Neuronal stem cell (in vitro differentiated cells): ENCODE measurements at regions not wholly inside any gene's neighbourhood (a gene's known extent, or its start where the extent isn't known, plus 50 kb on each side); places are given as distances from the start of the nearest gene placed in this dataset.

Source experiments
- DNase-seq: peaks from one replicate; pipeline ENCODE4 v3.0.0-alpha.2; 2013; ENCODE audit warnings: low spot score
- H2AFZ ChIP-seq: one replicate; pipeline ENCODE4 v1.6.1; 2013; ENCODE audit warnings: mild to moderate bottlenecking, low read length, inconsistent platforms
- H2AK5ac ChIP-seq: 2 replicates; pipeline ENCODE4 v1.6.1; 2013; ENCODE audit warnings: low read depth, mild to moderate bottlenecking, inconsistent platforms, low read length, moderate library complexity, mixed read lengths
- H2BK120ac ChIP-seq: 2 replicates; pipeline ENCODE4 v1.6.1; 2013; ENCODE audit warnings: low read depth, mild to moderate bottlenecking, inconsistent platforms, low read length, moderate library complexity, mixed read lengths
- H2BK12ac ChIP-seq: one replicate; pipeline ENCODE4 v1.6.1; 2013; ENCODE audit warnings: low read length, inconsistent platforms
- H2BK15ac ChIP-seq: 2 replicates; pipeline ENCODE4 v1.6.1; 2013; ENCODE audit warnings: mild to moderate bottlenecking, low read length, inconsistent platforms, mixed read lengths
- H2BK5ac ChIP-seq: one replicate; pipeline ENCODE4 v1.6.1; 2013; ENCODE audit warnings: inconsistent platforms, mild to moderate bottlenecking, low read length, moderate library complexity
- H3K14ac ChIP-seq: one replicate; pipeline ENCODE4 v1.6.1; 2013; ENCODE audit warnings: low read length, inconsistent platforms
- H3K18ac ChIP-seq: 2 replicates; pipeline ENCODE4 v1.6.1; 2013; ENCODE audit warnings: low read length, inconsistent platforms
- H3K23ac ChIP-seq: 2 replicates; pipeline ENCODE4 v1.6.1; 2013; ENCODE audit warnings: low read depth, mild to moderate bottlenecking, mixed read lengths, low read length, inconsistent platforms; ENCODE audit not compliant: poor library complexity
- H3K27ac ChIP-seq: replicated peaks from 3 replicates; pipeline ENCODE4 v1.5.1; 2013; ENCODE audit warnings: low read length, inconsistent platforms
- H3K27me3 ChIP-seq, 3 experiments: 2 replicates each; pipeline ENCODE4 v1.6.1; 2013; ENCODE audit warnings: low read length in 3 of 3, mild to moderate bottlenecking in 2 of 3, inconsistent platforms in 1 of 3, low read depth in 1 of 3, mixed read lengths in 1 of 3, moderate library complexity in 1 of 3; ENCODE audit not compliant: control insufficient read depth in 3 of 3, insufficient read depth in 3 of 3
- H3K36me3 ChIP-seq, 2 donors: replicated peaks in 1 of 2; 2 replicates each; pipeline ENCODE4 v1.6.1; 2013; ENCODE audit warnings: low read length in 2 of 2; ENCODE audit not compliant: control insufficient read depth in 2 of 2, insufficient read depth in 2 of 2
- H3K4ac ChIP-seq: 2 replicates; pipeline ENCODE4 v1.6.1; 2013; ENCODE audit warnings: inconsistent platforms, mild to moderate bottlenecking, low read length, moderate library complexity
- H3K4me1 ChIP-seq, 2 donors: 1 replicate in 1 of 2; 2 replicates in 1 of 2; pipeline ENCODE4 v1.6.1; 2013; ENCODE audit warnings: low read length in 2 of 2, low read depth in 1 of 2; ENCODE audit not compliant: control insufficient read depth in 2 of 2, insufficient read depth in 1 of 2
- H3K4me2 ChIP-seq: one replicate; pipeline ENCODE4 v1.6.1; 2013; ENCODE audit warnings: mild to moderate bottlenecking, low read length, inconsistent platforms; ENCODE audit not compliant: insufficient read depth, poor library complexity, severe bottlenecking
- H3K4me3 ChIP-seq, 2 donors: 2 replicates each; pipeline ENCODE4 v1.5.1; 2013; ENCODE audit warnings: low read length in 2 of 2, mild to moderate bottlenecking in 2 of 2, inconsistent platforms in 1 of 2, moderate library complexity in 1 of 2
- H3K79me1 ChIP-seq: one replicate; pipeline ENCODE4 v1.6.1; 2013; ENCODE audit warnings: low read depth, mild to moderate bottlenecking, inconsistent platforms, low read length, moderate library complexity
- H3K9ac ChIP-seq: one replicate; pipeline ENCODE4 v1.6.1; 2013; ENCODE audit warnings: mild to moderate bottlenecking, low read depth, low read length, inconsistent platforms; ENCODE audit not compliant: poor library complexity
- H3K9me3 ChIP-seq, 2 donors: replicated peaks in 1 of 2; 2 replicates each; pipeline versions ENCODE3 to v1.6.1; 2013; ENCODE audit warnings: low read length in 2 of 2, mild to moderate bottlenecking in 2 of 2, inconsistent platforms in 1 of 2, low read depth in 1 of 2, mixed read lengths in 1 of 2, moderate library complexity in 1 of 2; ENCODE audit not compliant: control insufficient read depth in 2 of 2, insufficient read depth in 1 of 2
- H4K8ac ChIP-seq: one replicate; pipeline ENCODE4 v1.6.1; 2013; ENCODE audit warnings: low read depth, mild to moderate bottlenecking, inconsistent platforms, low read length, moderate library complexity
- H4K91ac ChIP-seq: one replicate; pipeline ENCODE4 v1.6.1; 2013; ENCODE audit warnings: low read length, low read depth, mild to moderate bottlenecking, inconsistent platforms; ENCODE audit not compliant: poor library complexity
- WGBS, 2 donors: extraction: QIAGEN DNeasy Blood & Tissue Kit; methylation state at CpG; one replicate each; pipeline ENCODE4 v1.1.7; 2013; ENCODE audit warnings: missing lambda C conversion rate in 2 of 2, mixed read lengths in 1 of 2; ENCODE audit not compliant: insufficient read length in 2 of 2, insufficient replicate concordance in 1 of 2; ENCODE audit errors: extremely low coverage in 2 of 2; 5-methylcytosine and 5-hydroxymethylcytosine counted together

DNA sequence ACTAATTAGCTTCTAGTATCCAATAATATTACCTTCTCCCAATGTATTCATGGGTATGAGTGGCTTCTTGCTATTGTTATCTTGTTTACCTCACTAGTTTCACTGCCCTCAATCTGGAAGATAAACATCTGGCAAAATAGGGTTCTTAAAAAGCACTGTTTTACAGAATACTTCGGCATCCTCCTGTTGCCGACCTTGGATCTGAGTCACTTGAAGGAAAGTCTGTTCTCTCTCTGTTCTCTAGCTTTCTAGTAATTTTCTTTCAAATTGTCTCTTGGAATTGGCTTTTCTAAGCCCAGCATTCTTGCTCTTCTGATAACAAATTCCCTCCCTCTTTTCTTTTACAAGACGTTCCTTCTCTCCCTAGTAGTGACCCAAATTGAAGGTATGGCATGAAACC, 189.5 kb downstream of the KITLG start:
- Histone ChIP-seq H3K4me3 (no peak overlapping the region), H3K4me2 (no peak overlapping the region), H3K27me3 (no peaks in the 10 kb centered on the region), H3K36me3 (no peaks in the 10 kb centered on the region), H2BK5ac (no peak overlapping the region), H2AK5ac (no peak overlapping the region), H3K4me1 (no peaks in the 10 kb centered on the region), H2AFZ (no peak overlapping the region), H4K8ac (no peak overlapping the region), H3K9ac (no peak overlapping the region), H2BK120ac (no peak overlapping the region), H2BK12ac (no peak overlapping the region), H3K9me3 (peaks cover 0 to 7% of the 10 kb centered on the region in 2 donors), H3K23ac (no peak overlapping the region), H4K91ac (no peak overlapping the region), H3K4ac (no peak overlapping the region), H3K18ac (no peak overlapping the region), H3K79me1 (no peaks in the 10 kb centered on the region), H3K27ac (no peak overlapping the region), H2BK15ac (no peak overlapping the region), H3K14ac (no peak overlapping the region)
- DNase-seq = no peak
- WGBS, 2 donors = no CpG with 5 or more reads among the region's 3 CpGs

DNA sequence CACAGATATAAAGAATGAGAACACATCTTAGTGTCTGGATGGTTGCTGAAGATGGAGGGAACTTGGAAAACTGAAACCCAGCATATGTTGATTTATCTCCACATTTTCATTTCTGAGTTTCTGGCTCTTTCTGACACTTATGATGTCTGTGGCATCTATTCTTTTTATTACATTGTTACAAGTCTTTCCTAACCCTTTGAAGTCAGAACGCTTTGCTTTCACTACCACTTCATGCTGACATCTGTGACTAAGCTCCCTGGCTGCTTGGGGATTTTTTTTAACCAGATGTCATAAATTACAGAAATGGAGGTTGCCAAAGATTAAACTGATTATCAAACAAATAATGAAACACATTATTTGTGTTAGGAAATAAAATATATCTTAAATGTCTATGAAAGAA, 188.7 kb downstream of the KITLG start:
- WGBS, 2 donors = no CpG with 5 or more reads among the region's 1 CpG
- no peak overlapping the region for H2AK5ac ChIP-seq
- H3K4me2 ChIP-seq = no peak overlapping the region
- no peak overlapping the region for H4K91ac ChIP-seq
- no peak overlapping the region for H2AFZ ChIP-seq
- no peak overlapping the region for H2BK120ac ChIP-seq
- peaks cover 0 to 7% of the 10 kb centered on the region in 2 donors for H3K9me3 ChIP-seq
- H2BK15ac ChIP-seq = no peak overlapping the region
- H3K4me1 ChIP-seq = no peaks in the 10 kb centered on the region
- H3K4ac ChIP-seq = no peak overlapping the region
- no peaks in the 10 kb centered on the region for H3K27me3 ChIP-seq
- H4K8ac ChIP-seq = no peak overlapping the region
- H3K23ac ChIP-seq = no peak overlapping the region
- no peak overlapping the region for H3K14ac ChIP-seq
- H3K36me3 ChIP-seq = no peaks in the 10 kb centered on the region
- DNase-seq = no peak
- no peaks in the 10 kb centered on the region for H3K79me1 ChIP-seq
- H3K27ac ChIP-seq = no peak overlapping the region
- no peak overlapping the region for H2BK12ac ChIP-seq
- H3K9ac ChIP-seq = no peak overlapping the region
- H2BK5ac ChIP-seq = no peak overlapping the region
- no peak overlapping the region for H3K4me3 ChIP-seq
- no peak overlapping the region for H3K18ac ChIP-seq

DNA sequence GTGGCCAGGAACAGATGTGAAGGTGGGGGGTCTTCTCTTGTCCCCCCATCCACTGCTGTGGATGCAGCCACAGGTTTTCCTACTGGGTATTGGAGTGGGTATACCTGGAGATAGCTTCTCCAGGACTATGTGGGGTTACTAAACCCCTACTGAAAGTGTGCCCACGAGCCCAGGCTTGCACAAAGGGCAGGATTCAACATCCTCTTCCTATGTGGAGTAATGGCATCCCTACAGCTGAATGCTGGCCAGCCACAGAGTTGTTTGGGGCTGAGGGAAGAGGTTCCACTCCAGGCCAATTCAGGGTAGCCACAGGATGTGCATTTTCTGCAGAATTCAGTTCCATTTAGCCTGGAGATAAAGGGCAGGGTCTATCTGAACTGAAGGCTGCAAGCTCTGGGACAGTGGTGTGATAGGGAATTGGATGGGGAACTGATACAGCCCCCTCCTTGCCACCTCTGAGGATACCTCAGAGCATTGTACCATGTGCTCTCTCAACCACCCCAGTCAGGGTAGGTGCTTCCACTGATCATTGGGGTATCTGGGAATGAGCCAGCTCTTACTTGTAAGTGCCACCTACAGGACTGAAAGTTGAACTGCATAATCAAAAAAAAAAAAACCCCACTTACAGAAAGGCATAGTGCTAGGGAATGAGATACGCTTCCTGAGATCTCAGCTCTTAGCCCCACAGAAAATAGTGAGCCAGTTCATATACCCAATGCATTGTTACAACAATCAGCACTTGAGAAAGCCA, 187.1 kb downstream of the KITLG start:
- Histone ChIP-seq H2BK120ac (no peak overlapping the region), H2AK5ac (no peak overlapping the region), H3K4me1 (no peaks in the 10 kb centered on the region), H3K14ac (no peak overlapping the region), H3K27ac (no peak overlapping the region), H3K9me3 (peaks cover 0 to 7% of the 10 kb centered on the region in 2 donors), H4K91ac (no peak overlapping the region), H3K18ac (no peak overlapping the region), H3K36me3 (no peaks in the 10 kb centered on the region), H2BK12ac (no peak overlapping the region), H3K23ac (no peak overlapping the region), H3K4ac (no peak overlapping the region), H3K79me1 (no peaks in the 10 kb centered on the region), H2AFZ (no peak overlapping the region), H4K8ac (no peak overlapping the region), H3K27me3 (no peaks in the 10 kb centered on the region), H2BK15ac (no peak overlapping the region), H2BK5ac (no peak overlapping the region), H3K4me2 (no peak overlapping the region), H3K9ac (no peak overlapping the region), H3K4me3 (no peak overlapping the region)
- no peak for DNase-seq
- WGBS, 2 donors = no CpG with 5 or more reads among the region's 2 CpGs

DNA sequence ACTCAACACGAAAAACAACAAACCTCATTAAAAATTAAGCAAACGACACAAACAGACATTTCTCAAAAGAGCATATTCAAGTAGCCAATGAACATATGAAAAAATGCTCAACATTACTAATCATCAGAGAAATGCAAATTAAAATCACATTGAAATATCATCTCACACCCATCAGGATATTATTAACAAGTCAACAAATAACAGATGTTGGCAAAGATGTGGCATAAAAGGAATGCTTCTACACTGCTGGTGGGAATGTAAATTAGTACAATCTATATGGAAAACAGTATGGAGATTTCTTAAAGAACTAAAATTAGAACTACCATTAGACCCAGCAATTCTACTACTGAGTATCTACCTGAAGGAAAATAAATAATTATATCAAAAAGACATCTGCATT, 182.2 kb downstream of the KITLG start:
- Histone ChIP-seq H2AFZ (no peak overlapping the region), H3K79me1 (no peaks in the 10 kb centered on the region), H3K9me3 (peaks cover 0 to 7% of the 10 kb centered on the region in 2 donors), H2AK5ac (no peak overlapping the region), H3K4me2 (no peak overlapping the region), H3K18ac (no peak overlapping the region), H3K4me3 (no peak overlapping the region), H4K8ac (no peak overlapping the region), H3K23ac (no peak overlapping the region), H3K14ac (no peak overlapping the region), H3K36me3 (no peaks in the 10 kb centered on the region), H2BK12ac (no peak overlapping the region), H4K91ac (no peak overlapping the region), H3K4me1 (no peaks in the 10 kb centered on the region), H2BK120ac (no peak overlapping the region), H3K9ac (no peak overlapping the region), H2BK5ac (no peak overlapping the region), H3K27ac (no peak overlapping the region), H3K4ac (no peak overlapping the region), H2BK15ac (no peak overlapping the region), H3K27me3 (no peaks in the 10 kb centered on the region)
- 100% methylated on average over 2 of the region's 2 CpGs; no CpG with 5 or more reads in 1 of the 2 donors for WGBS, 2 donors
- DNase-seq = no peak
